Midbrain (tissue), 1 donor: ENCODE measurements at regions not wholly inside any gene's neighbourhood (a gene's known extent, or its start where the extent isn't known, plus 50 kb on each side); places are given as distances from the start of the nearest gene placed in this dataset.

Experiments used
- DNase-seq: peaks from one replicate; lab custom pipeline; 2025; lab: John Stamatoyannopoulos, UW

GRCh38 chr2:5915881-5916310 lies 223.7 kb downstream of the SOX11 start:
- DNase-seq, result no peak

GRCh38 chr2:5921081-5921642 lies 229.0 kb downstream of the SOX11 start:
- DNase-seq, result no peak

- DNase-seq, result no peak
These were observed 232.1 kb downstream of the SOX11 start for GRCh38 chr2:5923957-5924945.

- no peak for DNase-seq
These were observed 233.4 kb downstream of the SOX11 start for GRCh38 chr2:5925604-5926003.

GRCh38 chr2:5926871-5927512 lies 234.8 kb downstream of the SOX11 start:
- peak; percentile 35 for DNase-seq

GRCh38 chr2:5932556-5933469 lies 240.6 kb downstream of the SOX11 start:
- DNase-seq, result peak; percentile 88

- peak; percentile 48 for DNase-seq
These were observed 241.5 kb downstream of the SOX11 start for GRCh38 chr2:5933669-5934068.

GRCh38 chr2:5937321-5937720 lies 245.1 kb downstream of the SOX11 start:
- DNase-seq, result no peak

GRCh38 chr2:5937851-5938565 lies 245.8 kb downstream of the SOX11 start:
- DNase-seq, result no peak

- DNase-seq, result no peak
These were observed 246.3 kb downstream of the SOX11 start for GRCh38 chr2:5938566-5938896.

GRCh38 chr2:5939553-5939952 lies 247.4 kb downstream of the SOX11 start:
- DNase-seq, result no peak

GRCh38 chr2:5940596-5941535 lies 248.7 kb downstream of the SOX11 start:
- no peak for DNase-seq

- no peak for DNase-seq
These were observed 250.0 kb downstream of the SOX11 start for GRCh38 chr2:5942204-5942603.

GRCh38 chr2:5945742-5946141 lies 253.6 kb downstream of the SOX11 start:
- no peak for DNase-seq

- no peak for DNase-seq
These were observed 254.3 kb downstream of the SOX11 start for GRCh38 chr2:5946225-5947115.

- DNase-seq, result no peak
These were observed 258.6 kb downstream of the SOX11 start for GRCh38 chr2:5950736-5951135.

- DNase-seq, result no peak
These were observed 259.3 kb downstream of the SOX11 start for GRCh38 chr2:5951471-5951870.

- no peak for DNase-seq
These were observed 261.3 kb downstream of the SOX11 start for GRCh38 chr2:5953525-5953924.

GRCh38 chr2:5954509-5954908 lies 262.3 kb downstream of the SOX11 start:
- DNase-seq, result no peak
